ENCODE measurements at regions not wholly inside any gene's neighbourhood (a gene's known extent, or its start where the extent isn't known, plus 50 kb on each side); places are given as distances from the start of the nearest gene placed in this dataset.

DNA sequence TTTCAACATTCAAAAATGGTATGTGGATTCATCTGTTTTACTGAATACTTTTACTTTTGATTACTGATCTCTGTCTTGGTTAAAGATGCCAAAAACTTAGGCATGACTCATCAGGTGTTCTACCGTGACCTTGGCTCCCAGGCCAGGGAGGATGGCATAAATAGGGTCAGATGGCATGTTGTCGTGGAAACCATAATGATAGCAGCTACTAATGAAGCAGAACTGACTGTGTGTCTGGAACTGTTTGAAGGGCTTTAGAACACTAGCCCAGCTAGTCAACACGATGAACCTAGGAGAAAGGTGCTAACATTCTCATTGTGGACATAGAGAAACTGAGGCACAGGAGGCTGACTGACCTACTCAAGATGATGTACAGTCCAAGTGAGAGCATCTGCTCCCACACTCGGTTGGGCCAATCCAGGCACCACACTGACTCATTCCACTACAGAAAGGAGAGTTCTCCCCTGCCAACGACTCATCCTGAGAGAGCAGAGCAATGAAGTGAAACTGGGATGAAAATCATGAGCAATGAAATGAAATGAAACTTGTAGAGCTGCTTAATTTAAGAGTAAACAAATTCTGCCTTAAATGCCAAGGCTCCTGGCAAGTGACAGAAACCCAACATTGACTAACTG is 116.0 kb downstream of the TENT4A start:
- no peak for TF ChIP-seq GATA2 (IDR thresholded peaks at IDR 0.05; ENCODE audit: low read depth, low read length)
- TF ChIP-seq GATA3 (IDR thresholded peaks at IDR 0.05; ENCODE audit: low read depth, low read length): no peak
